D721Med (cell line): ENCODE measurements at regions not wholly inside any gene's neighbourhood (a gene's known extent, or its start where the extent isn't known, plus 50 kb on each side); places are given as distances from the start of the nearest gene placed in this dataset.

ENCODE experiments used
- DNase-seq: peaks from one replicate; pipeline ENCODE4 v3.0.0; 2011; ENCODE audit warnings: low spot score; ENCODE audit not compliant: insufficient read length
- FAIRE-seq: peaks from 2 replicates; lab custom pipeline; 2011; peaks lifted over from hg19 to GRCh38; lab: Jason Lieb, UNC
- TF ChIP-seq, protein P1 (sequence below): IDR thresholded peaks from 2 replicates; pipeline ENCODE4 v1.5.1; 2012; ENCODE audit warnings: mild to moderate bottlenecking, control low read depth; ENCODE audit not compliant: insufficient read depth; ENCODE audit errors: missing control alignments

DNA sequence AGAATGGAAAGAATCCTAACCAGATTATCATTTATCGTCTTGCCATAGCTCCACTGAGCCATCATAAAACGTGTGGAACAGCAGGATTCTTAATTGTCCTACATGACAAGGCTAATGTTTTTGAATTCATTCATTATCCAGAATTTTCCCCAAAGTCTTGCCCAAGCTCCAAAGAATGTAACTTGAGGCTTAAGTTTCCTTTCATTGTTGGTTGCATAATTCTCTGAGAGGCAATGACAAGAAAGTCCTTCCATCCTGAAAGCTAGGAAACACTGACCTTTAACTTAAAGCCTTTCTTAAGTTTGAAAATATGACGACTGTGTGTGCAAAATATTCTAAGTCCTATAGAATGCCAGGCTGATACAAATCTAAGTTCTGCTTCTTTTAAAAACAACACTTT lies 546.1 kb downstream of the SUCLA2 start:
- FAIRE-seq (no peak), DNase-seq (no peak)
- TF ChIP-seq, protein P1, sequence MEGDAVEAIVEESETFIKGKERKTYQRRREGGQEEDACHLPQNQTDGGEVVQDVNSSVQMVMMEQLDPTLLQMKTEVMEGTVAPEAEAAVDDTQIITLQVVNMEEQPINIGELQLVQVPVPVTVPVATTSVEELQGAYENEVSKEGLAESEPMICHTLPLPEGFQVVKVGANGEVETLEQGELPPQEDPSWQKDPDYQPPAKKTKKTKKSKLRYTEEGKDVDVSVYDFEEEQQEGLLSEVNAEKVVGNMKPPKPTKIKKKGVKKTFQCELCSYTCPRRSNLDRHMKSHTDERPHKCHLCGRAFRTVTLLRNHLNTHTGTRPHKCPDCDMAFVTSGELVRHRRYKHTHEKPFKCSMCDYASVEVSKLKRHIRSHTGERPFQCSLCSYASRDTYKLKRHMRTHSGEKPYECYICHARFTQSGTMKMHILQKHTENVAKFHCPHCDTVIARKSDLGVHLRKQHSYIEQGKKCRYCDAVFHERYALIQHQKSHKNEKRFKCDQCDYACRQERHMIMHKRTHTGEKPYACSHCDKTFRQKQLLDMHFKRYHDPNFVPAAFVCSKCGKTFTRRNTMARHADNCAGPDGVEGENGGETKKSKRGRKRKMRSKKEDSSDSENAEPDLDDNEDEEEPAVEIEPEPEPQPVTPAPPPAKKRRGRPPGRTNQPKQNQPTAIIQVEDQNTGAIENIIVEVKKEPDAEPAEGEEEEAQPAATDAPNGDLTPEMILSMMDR = no peak

DNA sequence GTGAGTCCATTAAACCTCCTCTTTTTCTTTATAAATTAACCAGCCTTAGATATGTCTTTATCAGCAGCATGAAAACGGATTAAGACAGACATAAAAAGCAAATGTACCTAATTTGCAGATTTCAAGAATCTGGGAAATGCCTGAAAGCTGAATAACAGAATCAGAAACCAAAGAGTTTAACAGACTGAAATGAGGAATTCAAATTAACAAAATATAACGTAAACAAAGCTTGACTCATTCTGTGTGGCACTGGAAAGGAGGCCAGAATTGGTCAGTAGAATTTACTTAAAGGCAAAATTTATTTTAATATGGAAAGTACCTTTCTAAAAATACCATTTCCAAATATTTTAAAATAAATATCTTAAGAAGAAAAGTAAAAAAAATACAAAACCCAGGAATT lies 540.6 kb upstream of the HTR2A start:
- DNase-seq = no peak
- TF ChIP-seq, protein P1 = no peak
- no peak for FAIRE-seq

DNA sequence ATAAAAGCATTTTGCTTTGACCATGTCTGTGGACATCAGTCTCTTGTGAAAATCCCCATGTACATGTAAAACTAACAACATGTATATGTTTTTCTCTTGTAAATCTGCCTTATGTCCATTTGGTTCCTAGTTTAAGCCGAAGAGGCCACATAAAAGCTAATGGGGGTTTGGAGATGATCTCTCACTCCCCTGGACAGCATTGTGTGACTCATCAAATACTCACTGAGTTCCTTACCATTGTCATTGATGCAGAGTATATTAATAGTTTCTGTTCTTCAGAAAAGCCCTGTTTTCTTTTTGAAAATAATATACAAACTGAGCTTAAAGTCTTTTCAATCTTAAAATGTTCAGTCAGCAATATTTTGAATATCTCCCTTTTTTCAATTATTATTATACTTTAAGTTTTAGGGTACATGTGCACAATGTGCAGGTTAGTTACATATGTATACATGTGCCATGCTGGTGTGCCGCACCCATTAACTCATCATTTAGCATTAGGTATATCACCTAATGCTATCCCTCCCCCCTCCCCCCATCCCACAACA lies 536.7 kb upstream of the HTR2A start:
- DNase-seq = no peak
- no peak for FAIRE-seq
- TF ChIP-seq, protein P1 = no peak

DNA sequence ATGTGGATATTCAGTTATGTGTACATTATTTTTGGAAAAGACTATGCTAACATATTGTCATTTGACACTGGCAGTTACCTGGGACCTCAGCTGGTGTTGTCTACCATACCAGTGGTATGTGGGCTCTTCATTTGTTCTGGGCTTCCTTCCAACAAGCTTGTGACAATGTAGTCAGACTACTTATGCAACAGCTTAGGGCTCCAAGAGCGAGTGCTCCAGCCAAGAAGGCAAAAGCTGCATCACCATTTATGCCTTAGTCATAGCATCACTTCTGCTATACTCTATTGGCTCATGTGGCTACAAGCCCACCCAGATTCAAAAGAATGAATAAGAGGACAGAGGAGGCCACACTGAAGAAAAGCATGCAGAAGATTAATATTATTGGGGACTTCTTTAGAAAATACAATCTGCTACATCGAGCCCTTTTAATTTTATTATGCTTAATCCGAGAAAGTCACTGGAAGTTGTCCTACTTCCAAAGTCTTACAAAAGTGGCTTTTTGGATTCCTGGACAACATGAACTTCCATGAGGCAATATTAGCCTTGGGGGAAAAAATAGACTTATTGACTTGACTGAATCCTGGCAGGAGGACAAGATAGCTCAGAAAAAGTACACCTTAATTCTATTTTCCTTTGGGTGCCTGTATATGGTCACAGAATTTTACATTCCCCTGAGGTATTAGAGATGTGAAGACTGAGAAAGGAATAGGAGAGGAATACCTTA lies 529.4 kb upstream of the HTR2A start:
- DNase-seq = no peak
- FAIRE-seq = no peak
- TF ChIP-seq, protein P1 = no peak

DNA sequence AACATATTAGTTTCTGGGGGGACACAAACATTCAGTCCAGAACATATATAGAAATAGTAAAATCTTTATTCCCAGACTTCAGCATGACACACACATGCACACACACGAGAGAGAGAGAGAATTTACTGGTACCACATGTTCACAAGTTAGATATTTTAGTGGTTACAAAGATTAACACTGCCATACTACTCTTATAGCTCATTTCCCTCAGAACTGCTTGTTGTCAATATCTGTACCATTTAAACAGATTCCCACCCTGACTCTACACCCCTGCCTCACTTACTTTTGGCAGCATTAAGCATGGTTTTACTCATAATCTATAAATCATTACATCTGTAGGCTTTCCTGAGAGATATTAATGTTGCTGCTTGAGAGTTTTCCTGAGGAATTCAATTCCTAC lies 524.7 kb upstream of the HTR2A start:
- TF ChIP-seq, protein P1 = no peak
- no peak for DNase-seq
- FAIRE-seq = no peak

DNA sequence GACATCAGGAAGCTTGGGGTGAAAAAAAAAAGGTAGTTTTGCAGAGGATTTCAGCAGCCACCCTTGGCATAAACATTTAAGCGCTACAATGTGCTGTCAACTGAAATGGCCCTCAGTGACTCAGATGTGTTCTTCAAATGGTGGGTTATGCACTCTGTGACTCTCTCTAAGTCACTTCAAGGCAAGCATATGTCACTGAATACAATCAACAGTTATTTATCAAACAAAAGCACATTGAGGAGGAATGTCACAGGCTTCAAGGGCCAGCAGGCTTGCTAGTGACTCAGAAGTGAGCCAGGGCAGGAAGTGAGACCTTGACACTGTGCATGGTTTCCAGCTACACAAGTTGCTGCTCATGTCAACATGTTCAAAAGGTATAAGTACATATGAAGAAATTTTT lies 523.7 kb upstream of the HTR2A start:
- TF ChIP-seq, protein P1 = no peak
- FAIRE-seq = no peak
- no peak for DNase-seq

DNA sequence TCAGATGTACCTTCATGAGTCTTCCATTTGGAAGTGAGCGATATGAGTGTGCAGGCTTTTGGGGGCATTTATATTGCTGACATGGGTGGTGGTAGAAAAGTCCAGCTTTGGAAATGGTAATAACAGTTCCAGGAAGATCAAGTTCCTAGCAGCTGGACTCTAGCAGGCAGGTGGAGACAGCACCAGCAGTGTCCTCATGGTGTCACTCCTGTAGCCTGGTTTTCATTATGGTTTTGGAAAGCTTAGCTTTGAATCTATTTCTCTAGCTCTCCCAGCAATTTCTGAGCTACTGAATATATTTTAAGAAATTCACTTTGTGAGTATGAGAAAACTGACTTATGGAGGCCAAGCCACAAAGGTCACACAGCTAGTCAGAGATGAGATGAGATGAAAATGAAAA lies 523.2 kb upstream of the HTR2A start:
- FAIRE-seq (no peak), DNase-seq (no peak)
- TF ChIP-seq, protein P1 = no peak
